Muscle layer of colon (tissue), 2 donors: ENCODE measurements at regions not wholly inside any gene's neighbourhood (a gene's known extent, or its start where the extent isn't known, plus 50 kb on each side); places are given as distances from the start of the nearest gene placed in this dataset.
"Not testable (repeated sequence)": the region's sequence is repeated elsewhere in the genome, so short reads cannot be mapped to it uniquely, and the experiment has no call there.

Source experiments
- H3K27ac ChIP-seq: one replicate; pipeline ENCODE4 v1.7.0; 2013; ENCODE audit warnings: low read depth, mild to moderate bottlenecking, low read length, moderate library complexity
- H3K27me3 ChIP-seq, 2 donors: one replicate each; pipeline ENCODE4 v1.7.0; 2013; ENCODE audit warnings: low read length in 2 of 2, mild to moderate bottlenecking in 2 of 2; ENCODE audit not compliant: insufficient read depth in 2 of 2, control insufficient read depth in 1 of 2
- H3K36me3 ChIP-seq: one replicate; pipeline ENCODE4 v1.7.0; 2013; ENCODE audit warnings: mild to moderate bottlenecking, low read length; ENCODE audit not compliant: insufficient read depth
- H3K4me1 ChIP-seq: one replicate; pipeline ENCODE4 v1.7.0; 2013; ENCODE audit warnings: mild to moderate bottlenecking, low read length; ENCODE audit not compliant: insufficient read depth
- H3K4me3 ChIP-seq, 2 donors: one replicate each; pipeline ENCODE4 v1.7.0; 2013; ENCODE audit warnings: low read length in 2 of 2, low read depth in 1 of 2, mild to moderate bottlenecking in 1 of 2, moderate library complexity in 1 of 2
- H3K9ac ChIP-seq: one replicate; pipeline ENCODE4 v1.7.0; 2013; ENCODE audit warnings: low read length
- H3K9me3 ChIP-seq: one replicate; pipeline ENCODE4 v1.7.0; 2013; ENCODE audit warnings: mild to moderate bottlenecking, low read length
- donor health status: abdominal sarcoma.
- donor health status: Adenocarcinoma of cecum.

- Histone ChIP-seq H3K27me3 (no peaks in the 10 kb centered on the region), H3K4me1 (no peaks in the 10 kb centered on the region), H3K36me3 (no peaks in the 10 kb centered on the region), H3K27ac (no peak overlapping the region), H3K4me3 (no peak overlapping the region), H3K9me3 (no peaks in the 10 kb centered on the region), H3K9ac (no peak overlapping the region)
Observed at GRCh38 chr3:177330779-177331178, 133.5 kb upstream of the TBL1XR1 start.

- Histone ChIP-seq H3K36me3 (no peaks in the 10 kb centered on the region), H3K4me3 (no peak overlapping the region), H3K9me3 (no peaks in the 10 kb centered on the region), H3K9ac (no peak overlapping the region), H3K27ac (no peak overlapping the region), H3K4me1 (no peaks in the 10 kb centered on the region), H3K27me3 (no peaks in the 10 kb centered on the region)
Observed at GRCh38 chr3:177331203-177331835, 134.0 kb upstream of the TBL1XR1 start.

DNA sequence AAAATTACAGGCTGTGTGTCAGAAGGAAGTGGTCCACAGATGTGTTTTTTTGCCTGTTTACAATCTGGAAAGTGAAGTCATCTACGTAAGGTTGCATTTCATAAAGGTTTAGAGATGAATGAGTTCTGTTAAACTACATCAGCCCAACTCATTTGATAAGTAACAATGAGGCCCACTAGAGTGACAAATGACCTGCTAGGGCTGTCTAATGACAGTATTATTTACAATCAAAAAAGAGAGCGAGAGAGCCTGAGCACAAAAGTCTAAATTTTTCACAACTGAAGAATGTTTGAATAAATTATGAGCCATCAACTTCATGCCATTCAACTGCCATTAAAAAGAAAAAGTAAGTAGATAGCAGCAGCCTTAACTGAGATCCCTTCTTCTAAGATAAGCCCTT lies 135.7 kb upstream of the TBL1XR1 start:
- Histone ChIP-seq H3K36me3 (no peaks in the 10 kb centered on the region), H3K27me3 (no peaks in the 10 kb centered on the region), H3K9me3 (no peaks in the 10 kb centered on the region), H3K27ac (no peak overlapping the region), H3K4me3 (no peak overlapping the region), H3K9ac (no peak overlapping the region), H3K4me1 (peaks cover 12% of the 10 kb centered on the region)

DNA sequence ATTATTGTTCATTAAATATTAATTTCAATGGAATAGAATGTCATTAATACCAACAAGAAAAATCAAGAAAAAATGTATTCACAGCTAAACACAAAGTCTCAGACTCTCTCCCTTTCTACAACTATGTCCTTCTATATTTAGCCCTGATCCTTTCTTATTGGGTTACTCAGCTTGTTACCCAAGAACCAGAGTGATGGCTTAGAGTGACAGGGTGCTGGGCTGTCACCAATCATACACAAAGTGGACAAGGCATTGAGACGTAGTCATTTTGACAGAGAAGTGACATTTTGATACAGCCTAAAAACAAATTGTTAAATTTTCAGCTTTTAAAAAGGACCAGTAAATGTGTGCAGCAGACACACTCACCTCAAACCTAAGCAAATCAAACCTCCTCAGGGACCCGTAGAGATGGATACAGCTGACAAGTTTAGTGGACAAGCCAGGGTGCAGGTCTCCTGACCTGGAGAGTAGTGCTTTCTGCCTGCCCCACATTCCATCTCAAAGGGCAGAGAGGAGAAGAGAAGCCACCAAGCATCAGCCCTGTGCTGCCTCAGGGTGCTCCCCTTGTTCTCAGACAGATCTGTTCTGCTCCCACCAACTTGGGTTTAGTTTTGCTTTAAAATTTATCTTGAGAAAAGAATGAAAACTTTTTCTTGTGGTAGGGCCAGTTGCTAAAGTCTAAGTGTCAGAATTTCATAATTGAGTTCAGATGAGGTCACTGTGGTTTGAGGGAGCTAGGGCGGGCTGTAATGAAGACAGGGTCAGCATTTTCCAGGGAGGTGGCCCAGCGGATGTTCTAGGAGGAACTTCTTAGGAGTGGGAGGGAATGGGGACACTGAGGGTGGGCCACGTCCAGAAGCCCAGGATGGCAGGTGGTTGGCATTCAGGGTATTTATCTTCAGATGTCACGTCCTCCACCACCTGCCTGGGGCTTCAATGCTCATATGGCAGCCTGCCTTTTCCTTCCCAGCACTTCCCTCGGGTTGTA lies 136.5 kb upstream of the TBL1XR1 start:
- Histone ChIP-seq H3K36me3 (no peaks in the 10 kb centered on the region), H3K27me3 (no peaks in the 10 kb centered on the region), H3K9me3 (no peaks in the 10 kb centered on the region), H3K4me3 (no peak overlapping the region), H3K4me1 (peaks cover 13% of the 10 kb centered on the region), H3K27ac (no peak overlapping the region), H3K9ac (no peak overlapping the region)

DNA sequence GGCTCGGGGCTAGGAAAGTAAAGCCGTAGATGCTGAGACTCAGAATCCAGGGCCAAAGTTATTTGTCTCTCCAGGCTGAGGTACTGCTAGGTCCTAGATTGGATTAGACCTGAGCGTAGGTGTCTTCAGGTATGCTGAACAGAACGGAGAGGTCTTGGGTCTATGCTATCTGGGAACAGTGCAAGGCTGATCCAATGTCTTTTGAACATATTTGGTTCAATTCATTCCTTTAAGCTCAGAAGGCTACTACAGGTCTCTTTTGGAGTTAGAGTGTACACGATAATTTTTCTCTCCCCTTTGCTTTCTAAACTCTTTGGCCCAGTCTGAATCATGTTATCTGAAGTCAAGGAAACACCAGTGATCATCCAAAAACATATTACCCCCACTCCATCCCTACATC lies 137.5 kb upstream of the TBL1XR1 start:
- Histone ChIP-seq H3K4me3 (no peak overlapping the region), H3K27me3 (no peaks in the 10 kb centered on the region), H3K36me3 (no peaks in the 10 kb centered on the region), H3K9me3 (no peaks in the 10 kb centered on the region), H3K27ac (no peak overlapping the region), H3K4me1 (peaks cover 13% of the 10 kb centered on the region), H3K9ac (no peak overlapping the region)

GRCh38 chr3:177335728-177336127 lies 138.4 kb upstream of the TBL1XR1 start:
- no peak overlapping the region for H3K4me3 ChIP-seq
- no peaks in the 10 kb centered on the region for H3K9me3 ChIP-seq
- H3K36me3 ChIP-seq, result no peaks in the 10 kb centered on the region
- no peaks in the 10 kb centered on the region for H3K27me3 ChIP-seq
- peaks cover 13% of the 10 kb centered on the region for H3K4me1 ChIP-seq
- H3K9ac ChIP-seq, result no peak overlapping the region
- H3K27ac ChIP-seq, result no peak overlapping the region

GRCh38 chr3:177336873-177337450 lies 139.7 kb upstream of the TBL1XR1 start:
- H3K4me1 ChIP-seq, result peaks cover 13% of the 10 kb centered on the region
- H3K27ac ChIP-seq, result no peak overlapping the region
- no peak overlapping the region for H3K4me3 ChIP-seq
- H3K9me3 ChIP-seq, result no peaks in the 10 kb centered on the region
- H3K9ac ChIP-seq, result no peak overlapping the region
- H3K36me3 ChIP-seq, result no peaks in the 10 kb centered on the region
- H3K27me3 ChIP-seq, result no peaks in the 10 kb centered on the region

- Histone ChIP-seq H3K9me3 (no peaks in the 10 kb centered on the region), H3K36me3 (no peaks in the 10 kb centered on the region), H3K27ac (no peak overlapping the region), H3K4me3 (no peak overlapping the region), H3K9ac (no peak overlapping the region), H3K4me1 (peaks cover 13% of the 10 kb centered on the region), H3K27me3 (no peaks in the 10 kb centered on the region)
Observed at GRCh38 chr3:177337541-177338331, 140.5 kb upstream of the TBL1XR1 start.

DNA sequence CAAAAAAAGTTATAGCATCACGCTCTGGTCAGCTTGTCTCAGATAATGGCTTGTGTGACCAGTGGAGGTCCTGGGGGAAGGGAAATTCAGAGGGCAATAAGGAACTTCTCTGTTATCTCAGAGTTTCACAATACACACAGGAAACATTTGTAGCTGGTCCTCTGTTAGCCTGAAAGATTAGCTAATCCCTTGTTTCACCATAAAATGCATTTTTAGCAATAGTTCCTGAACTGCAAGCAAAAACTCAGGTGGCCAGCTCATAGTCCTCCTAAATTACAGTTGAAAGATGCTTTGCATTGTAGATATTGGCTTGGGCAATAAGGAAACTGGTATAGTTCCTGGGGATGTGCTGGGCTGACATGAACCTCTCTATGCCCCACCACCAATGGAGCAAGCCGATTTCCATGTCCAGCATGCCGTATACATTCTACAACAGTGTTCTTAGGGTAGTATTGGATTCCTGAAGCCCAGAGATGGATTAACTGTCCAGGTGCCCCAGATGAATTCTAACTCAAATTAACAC lies 141.5 kb upstream of the TBL1XR1 start:
- H3K9ac ChIP-seq, result no peak overlapping the region
- H3K36me3 ChIP-seq, result no peaks in the 10 kb centered on the region
- no peak overlapping the region for H3K4me3 ChIP-seq
- no peaks in the 10 kb centered on the region for H3K9me3 ChIP-seq
- no peak overlapping the region for H3K27ac ChIP-seq
- no peaks in the 10 kb centered on the region for H3K27me3 ChIP-seq
- peaks cover 22% of the 10 kb centered on the region for H3K4me1 ChIP-seq

GRCh38 chr3:177339220-177339703 lies 142.0 kb upstream of the TBL1XR1 start:
- not testable (repeated sequence) for H3K27me3 ChIP-seq, H3K9me3 ChIP-seq, H3K9ac ChIP-seq, H3K4me3 ChIP-seq, H3K36me3 ChIP-seq, H3K27ac ChIP-seq
- H3K4me1 ChIP-seq, result peaks cover 26% of the 10 kb centered on the region
